HG03066 (cell line): ENCODE measurements at regions not wholly inside any gene's neighbourhood (a gene's known extent, or its start where the extent isn't known, plus 50 kb on each side); places are given as distances from the start of the nearest gene placed in this dataset.

ENCODE experiments used
- ATAC-seq: cut with Tn5 transposase; IDR thresholded peaks from one replicate; pipeline ENCODE4 v1.9.1; 2021; ENCODE audit warnings: low read depth; ENCODE audit not compliant: unreplicated experiment

GRCh38 chr3:70899816-70900215 lies 587.4 kb upstream of the MDFIC2 start:
- no peak for ATAC-seq

- ATAC-seq, result no peak
Measured at GRCh38 chr3:70890020-70890394, 577.6 kb upstream of the MDFIC2 start.

- ATAC-seq, result no peak
Measured at GRCh38 chr3:70889162-70890019, 577.0 kb upstream of the MDFIC2 start.

GRCh38 chr3:70885636-70886035 lies 573.2 kb upstream of the MDFIC2 start:
- no peak for ATAC-seq

- ATAC-seq, result no peak
Measured at GRCh38 chr3:70882104-70882503, 569.7 kb upstream of the MDFIC2 start.

- ATAC-seq, result no peak
Measured at GRCh38 chr3:70880421-70880820, 568.0 kb upstream of the MDFIC2 start.

GRCh38 chr3:70876154-70876553 lies 563.7 kb upstream of the MDFIC2 start:
- ATAC-seq, result no peak

GRCh38 chr3:70874196-70874595 lies 561.8 kb upstream of the MDFIC2 start:
- ATAC-seq, result no peak

- ATAC-seq, result no peak
Measured at GRCh38 chr3:70873686-70874085, 561.2 kb upstream of the MDFIC2 start.

GRCh38 chr3:70871909-70872656 lies 559.6 kb upstream of the MDFIC2 start:
- ATAC-seq, result no peak

GRCh38 chr3:70870576-70870975 lies 558.1 kb upstream of the MDFIC2 start:
- ATAC-seq, result no peak

- ATAC-seq, result no peak
Measured at GRCh38 chr3:70868561-70868960, 556.1 kb upstream of the MDFIC2 start.

- ATAC-seq, result no peak
Measured at GRCh38 chr3:70863049-70863448, 550.6 kb upstream of the MDFIC2 start.

GRCh38 chr3:70861855-70862254 lies 549.4 kb upstream of the MDFIC2 start:
- no peak for ATAC-seq

GRCh38 chr3:70861234-70861633 lies 548.8 kb upstream of the MDFIC2 start:
- ATAC-seq, result no peak

GRCh38 chr3:70857916-70858315 lies 545.5 kb upstream of the MDFIC2 start:
- ATAC-seq, result no peak

GRCh38 chr3:70856414-70857162 lies 544.1 kb upstream of the MDFIC2 start:
- no peak for ATAC-seq

GRCh38 chr3:70855149-70855548 lies 542.7 kb upstream of the MDFIC2 start:
- no peak for ATAC-seq

GRCh38 chr3:70854108-70854507 lies 541.7 kb upstream of the MDFIC2 start:
- ATAC-seq, result no peak

- ATAC-seq, result no peak
Measured at GRCh38 chr3:70853161-70853944, 540.9 kb upstream of the MDFIC2 start.
